DND-41 (cell line): ENCODE measurements at regions not wholly inside any gene's neighbourhood (a gene's known extent, or its start where the extent isn't known, plus 50 kb on each side); places are given as distances from the start of the nearest gene placed in this dataset.

ENCODE experiments used
- ATAC-seq: fragments of 200-7000 bp; cut with Tn5 transposase; 3 replicates; pipeline ENCODE4 v1.9.1; 2021; ENCODE audit warnings: low read depth; ENCODE audit not compliant: insufficient read depth
- DNase-seq: peaks from one replicate; pipeline ENCODE4 v3.0.0-alpha.2; 2020
- H2AFZ ChIP-seq: 2 replicates; pipeline ENCODE4 v1.6.0; 2012; ENCODE audit warnings: low read depth, low read length
- H3K27ac ChIP-seq: 2 replicates; pipeline ENCODE4 v1.5.1; 2012; ENCODE audit warnings: low read length, inconsistent platforms
- H3K27me3 ChIP-seq: fragments of 200-600 bp; sonication (generic); 2 replicates; pipeline ENCODE4 v1.6.0; 2012; ENCODE audit warnings: low read length, mild to moderate bottlenecking, inconsistent platforms; ENCODE audit not compliant: insufficient read depth, poor library complexity
- H3K36me3 ChIP-seq: 2 replicates; pipeline ENCODE4 v1.5.1; 2012; ENCODE audit warnings: low read length, inconsistent platforms; ENCODE audit not compliant: insufficient read depth
- H3K4me1 ChIP-seq: 2 replicates; pipeline ENCODE4 v1.5.1; 2012; ENCODE audit warnings: mild to moderate bottlenecking, low read length; ENCODE audit not compliant: insufficient read depth
- H3K4me2 ChIP-seq: 2 replicates; pipeline ENCODE4 v1.6.0; 2012; ENCODE audit warnings: mild to moderate bottlenecking, moderate library complexity, low read length, inconsistent platforms; ENCODE audit not compliant: insufficient read depth
- H3K4me3 ChIP-seq, 2 experiments: fragments of 200-600 bp in 1 of 2; shearing (Covaris generic) in 1 of 2; 2 replicates each; pipeline ENCODE4 v1.5.1; 2012 to 2016; ENCODE audit warnings: inconsistent platforms in 2 of 2, low read length in 2 of 2, mild to moderate bottlenecking in 2 of 2, low read depth in 1 of 2, moderate library complexity in 1 of 2
- H3K79me2 ChIP-seq: 2 replicates; pipeline ENCODE4 v1.6.0; 2012; ENCODE audit warnings: low read length, inconsistent platforms; ENCODE audit not compliant: insufficient read depth
- H3K9ac ChIP-seq: 2 replicates; pipeline ENCODE4 v1.6.0; 2012; ENCODE audit warnings: low read depth, mild to moderate bottlenecking, inconsistent platforms, low read length, moderate library complexity
- H3K9me3 ChIP-seq: 2 replicates; pipeline ENCODE4 v1.5.1; 2012; ENCODE audit warnings: low read length, moderate library complexity, mild to moderate bottlenecking, inconsistent platforms; ENCODE audit not compliant: insufficient read depth, severe bottlenecking
- H4K20me1 ChIP-seq: 2 replicates; pipeline ENCODE4 v1.6.0; 2012; ENCODE audit warnings: low read length; ENCODE audit not compliant: insufficient read depth
- CTCF ChIP-seq: IDR thresholded peaks from 2 replicates; pipeline ENCODE4 v1.5.1; 2012; ENCODE audit warnings: borderline replicate concordance, low read length, moderate library complexity, mild to moderate bottlenecking; ENCODE audit not compliant: poor library complexity, severe bottlenecking; ENCODE audit errors: extremely low read depth
- EZH2 ChIP-seq: IDR thresholded peaks from 3 replicates; pipeline ENCODE4 v1.6.1; 2012; ENCODE audit warnings: borderline replicate concordance, low read depth, mild to moderate bottlenecking, moderate library complexity, low read length, inconsistent platforms; ENCODE audit not compliant: severe bottlenecking

- ATAC-seq (no peak), DNase-seq (no peak)
- no peaks in the 10 kb centered on the region for H3K36me3 ChIP-seq
- H3K27me3 ChIP-seq, result peaks cover 29% of the 10 kb centered on the region
- no peak overlapping the region for H3K9ac ChIP-seq
- H3K27ac ChIP-seq, result no peak overlapping the region
- no peak overlapping the region for H2AFZ ChIP-seq
- H3K4me1 ChIP-seq, result no peaks in the 10 kb centered on the region
- no peaks in the 10 kb centered on the region for H4K20me1 ChIP-seq
- no peak overlapping the region for H3K4me3 ChIP-seq
- H3K4me2 ChIP-seq, result no peak overlapping the region
- no peak for TF ChIP-seq CTCF
- TF ChIP-seq EZH2, result no peak
- H3K9me3 ChIP-seq, result no peaks in the 10 kb centered on the region
- H3K79me2 ChIP-seq, result no peaks in the 10 kb centered on the region
Observed at GRCh38 chr12:125873016-125873415, 807.8 kb downstream of the AACS start.

- Histone ChIP-seq H4K20me1 (no peaks in the 10 kb centered on the region), H3K4me3 (no peak overlapping the region), H3K27ac (no peak overlapping the region), H2AFZ (no peak overlapping the region), H3K9ac (no peak overlapping the region), H3K9me3 (no peaks in the 10 kb centered on the region), H3K79me2 (no peaks in the 10 kb centered on the region), H3K36me3 (no peaks in the 10 kb centered on the region), H3K4me1 (no peaks in the 10 kb centered on the region), H3K4me2 (no peak overlapping the region), H3K27me3 (no peaks in the 10 kb centered on the region)
- TF ChIP-seq CTCF (no peak), EZH2 (no peak)
- no peak for DNase-seq
- no peak for ATAC-seq
Observed at GRCh38 chr12:125878483-125878882, 813.2 kb downstream of the AACS start.

GRCh38 chr12:125882141-125882540, 816.9 kb downstream of the AACS start:
- Histone ChIP-seq H3K4me3 (no peak overlapping the region), H3K27me3 (no peaks in the 10 kb centered on the region), H2AFZ (no peak overlapping the region), H3K9me3 (no peaks in the 10 kb centered on the region), H3K79me2 (no peaks in the 10 kb centered on the region), H3K4me2 (no peak overlapping the region), H4K20me1 (no peaks in the 10 kb centered on the region), H3K27ac (no peak overlapping the region), H3K36me3 (no peaks in the 10 kb centered on the region), H3K9ac (no peak overlapping the region), H3K4me1 (no peaks in the 10 kb centered on the region)
- no peak for ATAC-seq
- no peak for DNase-seq
- TF ChIP-seq CTCF (no peak), EZH2 (no peak)

- DNase-seq (no peak), ATAC-seq (no peak)
- Histone ChIP-seq H3K4me3 (no peak overlapping the region), H3K27ac (no peak overlapping the region), H3K4me2 (no peak overlapping the region), H3K9me3 (no peaks in the 10 kb centered on the region), H3K4me1 (no peaks in the 10 kb centered on the region), H2AFZ (no peak overlapping the region), H4K20me1 (no peaks in the 10 kb centered on the region), H3K9ac (no peak overlapping the region), H3K27me3 (no peaks in the 10 kb centered on the region), H3K36me3 (no peaks in the 10 kb centered on the region), H3K79me2 (no peaks in the 10 kb centered on the region)
- TF ChIP-seq CTCF (no peak), EZH2 (no peak)
Observed at GRCh38 chr12:125888921-125889320, 823.7 kb downstream of the AACS start.
